ENCODE measurements at regions not wholly inside any gene's neighbourhood (a gene's known extent, or its start where the extent isn't known, plus 50 kb on each side); places are given as distances from the start of the nearest gene placed in this dataset.

- H4K20me1 ChIP-seq (ENCODE audit: control insufficient read depth, insufficient read depth, low read length, poor library complexity, severe bottlenecking): no peaks in the 10 kb centered on the region
- H3K36me3 ChIP-seq (replicated peaks in 1 of 2; ENCODE audit: control extremely low read depth in 1 of 2, control insufficient read depth in 1 of 2, extremely low read depth in 1 of 2, insufficient read depth in 2 of 2, low read length in 1 of 2): no peaks in the 10 kb centered on the region
- H3K27me3 ChIP-seq (replicated peaks in 1 of 4; ENCODE audit: control extremely low read depth in 1 of 4, control insufficient read depth in 3 of 4, insufficient read depth in 4 of 4, low read length in 3 of 4): no peaks in the 10 kb centered on the region
- H3K4me1 ChIP-seq (ENCODE audit: control insufficient read depth in 2 of 2, insufficient read depth in 2 of 2, low read length in 2 of 2): no peaks in the 10 kb centered on the region
- TF ChIP-seq CTCF (IDR thresholded peaks at IDR 0.05): no peak
- TF ChIP-seq EZH2 (IDR thresholded peaks at IDR 0.05; ENCODE audit: borderline replicate concordance, insufficient read depth, low read depth, low read length, poor library complexity, severe bottlenecking): no peak
- H3K9me3 ChIP-seq (ENCODE audit: control extremely low read depth in 1 of 3, control insufficient read depth in 2 of 3, insufficient read depth in 1 of 3, low read length in 2 of 3): no peaks in the 10 kb centered on the region
- intact Hi-C loops (cut with micrococcal nuclease): no loop called here
- H3K9me3 Mint-ChIP-seq (ENCODE audit: insufficient read depth): peaks cover 2% of the 10 kb centered on the region
- H3K4me3 ChIP-seq (ENCODE audit: control extremely low read depth in 1 of 5, extremely low read depth in 1 of 5, insufficient read depth in 1 of 5, low read depth in 2 of 5, low read length in 4 of 5): no peak overlapping the region
- H2AFZ ChIP-seq (ENCODE audit: insufficient read depth, low read depth, low read length, poor library complexity, severe bottlenecking): no peak overlapping the region
- H3K27ac ChIP-seq (ENCODE audit: low read length in 2 of 2): no peak overlapping the region
- no peaks in the 10 kb centered on the region for H3K27me3 Mint-ChIP-seq
- no peak overlapping the region for H3K4me2 ChIP-seq (replicated peaks; ENCODE audit: low read depth, low read length, poor library complexity, severe bottlenecking)
- H3K79me2 ChIP-seq (ENCODE audit: control insufficient read depth, insufficient read depth, low read length): no peaks in the 10 kb centered on the region
- no peak for DNase-seq
- H3K4me3 Mint-ChIP-seq: no peak overlapping the region
- POLR2A ChIA-PET: no interaction called here
- no peak overlapping the region for H3K9ac ChIP-seq (ENCODE audit: low read length)
- H3K27ac Mint-ChIP-seq: no peak overlapping the region
- no peak for ATAC-seq (ENCODE audit: low read depth)
- no peaks in the 10 kb centered on the region for H3K4me1 Mint-ChIP-seq
- CTCF ChIA-PET: no interaction called here
Measured at GRCh38 chr18:30280186-30280585, 762.4 kb downstream of the DSC3 start.

GRCh38 chr18:30277676-30278075 is 764.9 kb downstream of the DSC3 start:
- no peak overlapping the region for H2AFZ ChIP-seq (ENCODE audit: insufficient read depth, low read depth, low read length, poor library complexity, severe bottlenecking)
- Mint-ChIP-seq H3K4me3 (no peak overlapping the region), H3K9me3 (ENCODE audit: insufficient read depth) (peaks cover 2% of the 10 kb centered on the region), H3K27ac (no peak overlapping the region), H3K4me1 (no peaks in the 10 kb centered on the region), H3K27me3 (no peaks in the 10 kb centered on the region)
- no peaks in the 10 kb centered on the region for H3K4me1 ChIP-seq (ENCODE audit: control insufficient read depth in 2 of 2, insufficient read depth in 2 of 2, low read length in 2 of 2)
- no peaks in the 10 kb centered on the region for H3K36me3 ChIP-seq (replicated peaks in 1 of 2; ENCODE audit: control extremely low read depth in 1 of 2, control insufficient read depth in 1 of 2, extremely low read depth in 1 of 2, insufficient read depth in 2 of 2, low read length in 1 of 2)
- ATAC-seq (ENCODE audit: low read depth) (no peak), DNase-seq (no peak)
- intact Hi-C loops (cut with micrococcal nuclease): no loop called here
- POLR2A ChIA-PET: no interaction called here
- no peak overlapping the region for H3K4me3 ChIP-seq (ENCODE audit: control extremely low read depth in 1 of 5, extremely low read depth in 1 of 5, insufficient read depth in 1 of 5, low read depth in 2 of 5, low read length in 4 of 5)
- H3K4me2 ChIP-seq (replicated peaks; ENCODE audit: low read depth, low read length, poor library complexity, severe bottlenecking): no peak overlapping the region
- no CpG with 5 or more reads among the region's 1 CpG for WGBS (ENCODE audit: insufficient coverage)
- no peak overlapping the region for H3K9ac ChIP-seq (ENCODE audit: low read length)
- no peaks in the 10 kb centered on the region for H4K20me1 ChIP-seq (ENCODE audit: control insufficient read depth, insufficient read depth, low read length, poor library complexity, severe bottlenecking)
- H3K79me2 ChIP-seq (ENCODE audit: control insufficient read depth, insufficient read depth, low read length): no peaks in the 10 kb centered on the region
- no peaks in the 10 kb centered on the region for H3K9me3 ChIP-seq (ENCODE audit: control extremely low read depth in 1 of 3, control insufficient read depth in 2 of 3, insufficient read depth in 1 of 3, low read length in 2 of 3)
- no peaks in the 10 kb centered on the region for H3K27me3 ChIP-seq (replicated peaks in 1 of 4; ENCODE audit: control extremely low read depth in 1 of 4, control insufficient read depth in 3 of 4, insufficient read depth in 4 of 4, low read length in 3 of 4)
- CTCF ChIA-PET: no interaction called here
- H3K27ac ChIP-seq (ENCODE audit: low read length in 2 of 2): no peak overlapping the region
- TF ChIP-seq EZH2 (IDR thresholded peaks at IDR 0.05; ENCODE audit: borderline replicate concordance, insufficient read depth, low read depth, low read length, poor library complexity, severe bottlenecking): no peak
- no peak for TF ChIP-seq CTCF (IDR thresholded peaks at IDR 0.05)

Data from B cell (primary cell).